ENCODE measurements at regions not wholly inside any gene's neighbourhood (a gene's known extent, or its start where the extent isn't known, plus 50 kb on each side); places are given as distances from the start of the nearest gene placed in this dataset.

DNA sequence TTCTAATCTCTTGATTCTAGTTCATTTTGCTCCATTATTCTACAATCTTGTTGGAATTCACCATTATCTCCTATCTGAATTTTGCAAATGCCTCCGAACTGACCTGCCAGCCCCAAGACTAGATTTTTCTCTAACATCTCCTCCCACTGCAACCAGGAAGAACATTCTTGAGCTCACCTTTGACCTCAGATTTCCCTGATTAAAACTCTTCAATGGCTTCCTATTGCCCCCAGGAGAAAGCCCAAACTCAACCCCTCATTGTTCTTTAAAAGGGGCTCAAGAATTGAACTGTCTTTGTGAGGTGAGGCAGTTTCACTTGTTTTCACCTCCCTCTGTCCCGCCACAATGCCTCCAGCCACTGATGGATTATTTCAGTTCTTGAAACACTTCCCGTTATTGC lies 784.6 kb upstream of the ZEB2 start:
- DNase-seq (ENCODE audit: low read depth in 1 of 2, low spot score in 1 of 2): no peak
- TF ChIP-seq SPI1 (IDR thresholded peaks at IDR 0.05; ENCODE audit: borderline replicate concordance, low read depth) (no peak), POLR2AphosphoS5 (IDR thresholded peaks at IDR 0.05; ENCODE audit: low read depth) (no peak), GABPA (IDR thresholded peaks at IDR 0.05; ENCODE audit: low read depth) (no peak)
- TF ChIP-seq, protein P1, sequence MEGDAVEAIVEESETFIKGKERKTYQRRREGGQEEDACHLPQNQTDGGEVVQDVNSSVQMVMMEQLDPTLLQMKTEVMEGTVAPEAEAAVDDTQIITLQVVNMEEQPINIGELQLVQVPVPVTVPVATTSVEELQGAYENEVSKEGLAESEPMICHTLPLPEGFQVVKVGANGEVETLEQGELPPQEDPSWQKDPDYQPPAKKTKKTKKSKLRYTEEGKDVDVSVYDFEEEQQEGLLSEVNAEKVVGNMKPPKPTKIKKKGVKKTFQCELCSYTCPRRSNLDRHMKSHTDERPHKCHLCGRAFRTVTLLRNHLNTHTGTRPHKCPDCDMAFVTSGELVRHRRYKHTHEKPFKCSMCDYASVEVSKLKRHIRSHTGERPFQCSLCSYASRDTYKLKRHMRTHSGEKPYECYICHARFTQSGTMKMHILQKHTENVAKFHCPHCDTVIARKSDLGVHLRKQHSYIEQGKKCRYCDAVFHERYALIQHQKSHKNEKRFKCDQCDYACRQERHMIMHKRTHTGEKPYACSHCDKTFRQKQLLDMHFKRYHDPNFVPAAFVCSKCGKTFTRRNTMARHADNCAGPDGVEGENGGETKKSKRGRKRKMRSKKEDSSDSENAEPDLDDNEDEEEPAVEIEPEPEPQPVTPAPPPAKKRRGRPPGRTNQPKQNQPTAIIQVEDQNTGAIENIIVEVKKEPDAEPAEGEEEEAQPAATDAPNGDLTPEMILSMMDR (IDR thresholded peaks at IDR 0.05; ENCODE audit: insufficient read depth, low read length): no peak
- TF ChIP-seq, protein P2, sequence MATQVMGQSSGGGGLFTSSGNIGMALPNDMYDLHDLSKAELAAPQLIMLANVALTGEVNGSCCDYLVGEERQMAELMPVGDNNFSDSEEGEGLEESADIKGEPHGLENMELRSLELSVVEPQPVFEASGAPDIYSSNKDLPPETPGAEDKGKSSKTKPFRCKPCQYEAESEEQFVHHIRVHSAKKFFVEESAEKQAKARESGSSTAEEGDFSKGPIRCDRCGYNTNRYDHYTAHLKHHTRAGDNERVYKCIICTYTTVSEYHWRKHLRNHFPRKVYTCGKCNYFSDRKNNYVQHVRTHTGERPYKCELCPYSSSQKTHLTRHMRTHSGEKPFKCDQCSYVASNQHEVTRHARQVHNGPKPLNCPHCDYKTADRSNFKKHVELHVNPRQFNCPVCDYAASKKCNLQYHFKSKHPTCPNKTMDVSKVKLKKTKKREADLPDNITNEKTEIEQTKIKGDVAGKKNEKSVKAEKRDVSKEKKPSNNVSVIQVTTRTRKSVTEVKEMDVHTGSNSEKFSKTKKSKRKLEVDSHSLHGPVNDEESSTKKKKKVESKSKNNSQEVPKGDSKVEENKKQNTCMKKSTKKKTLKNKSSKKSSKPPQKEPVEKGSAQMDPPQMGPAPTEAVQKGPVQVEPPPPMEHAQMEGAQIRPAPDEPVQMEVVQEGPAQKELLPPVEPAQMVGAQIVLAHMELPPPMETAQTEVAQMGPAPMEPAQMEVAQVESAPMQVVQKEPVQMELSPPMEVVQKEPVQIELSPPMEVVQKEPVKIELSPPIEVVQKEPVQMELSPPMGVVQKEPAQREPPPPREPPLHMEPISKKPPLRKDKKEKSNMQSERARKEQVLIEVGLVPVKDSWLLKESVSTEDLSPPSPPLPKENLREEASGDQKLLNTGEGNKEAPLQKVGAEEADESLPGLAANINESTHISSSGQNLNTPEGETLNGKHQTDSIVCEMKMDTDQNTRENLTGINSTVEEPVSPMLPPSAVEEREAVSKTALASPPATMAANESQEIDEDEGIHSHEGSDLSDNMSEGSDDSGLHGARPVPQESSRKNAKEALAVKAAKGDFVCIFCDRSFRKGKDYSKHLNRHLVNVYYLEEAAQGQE (IDR thresholded peaks at IDR 0.05; ENCODE audit: insufficient replicate concordance, low read depth): no peak
- H3K27me3 ChIP-seq (ENCODE audit: insufficient read depth, poor library complexity, severe bottlenecking): no peaks in the 10 kb centered on the region
- no peak overlapping the region for H3K27ac ChIP-seq (replicated peaks)
- H3K4me3 ChIP-seq (replicated peaks; ENCODE audit: insufficient read depth, low read length): no peak overlapping the region

DNA sequence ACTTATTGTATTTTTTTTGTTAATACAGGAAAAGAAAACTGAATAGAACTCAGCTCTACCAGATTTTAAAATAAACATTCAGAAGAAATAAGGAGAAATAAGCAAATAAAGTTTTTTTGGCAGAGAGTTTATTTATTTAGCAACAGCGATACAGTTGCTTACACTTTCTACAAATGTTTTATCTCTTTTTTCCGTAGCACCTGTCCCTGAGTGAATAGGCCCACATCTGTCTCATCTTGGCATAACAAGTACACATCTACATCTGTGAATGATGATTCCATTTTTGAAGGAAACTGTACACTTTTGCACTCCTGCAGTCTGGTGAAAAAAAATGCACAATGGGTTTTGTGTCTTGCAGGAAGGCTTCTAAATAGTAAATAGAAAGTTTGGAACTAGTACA lies 783.6 kb upstream of the ZEB2 start:
- DNase-seq (ENCODE audit: low read depth in 1 of 2, low spot score in 1 of 2): no peak
- no peak overlapping the region for H3K4me3 ChIP-seq (replicated peaks; ENCODE audit: insufficient read depth, low read length)
- TF ChIP-seq, protein P2 (IDR thresholded peaks at IDR 0.05; ENCODE audit: insufficient replicate concordance, low read depth): no peak
- TF ChIP-seq, protein P1 (IDR thresholded peaks at IDR 0.05; ENCODE audit: insufficient read depth, low read length): no peak
- TF ChIP-seq SPI1 (IDR thresholded peaks at IDR 0.05; ENCODE audit: borderline replicate concordance, low read depth) (no peak), POLR2AphosphoS5 (IDR thresholded peaks at IDR 0.05; ENCODE audit: low read depth) (no peak), GABPA (IDR thresholded peaks at IDR 0.05; ENCODE audit: low read depth) (no peak)
- no peak overlapping the region for H3K27ac ChIP-seq (replicated peaks)
- H3K27me3 ChIP-seq (ENCODE audit: insufficient read depth, poor library complexity, severe bottlenecking): no peaks in the 10 kb centered on the region

DNA sequence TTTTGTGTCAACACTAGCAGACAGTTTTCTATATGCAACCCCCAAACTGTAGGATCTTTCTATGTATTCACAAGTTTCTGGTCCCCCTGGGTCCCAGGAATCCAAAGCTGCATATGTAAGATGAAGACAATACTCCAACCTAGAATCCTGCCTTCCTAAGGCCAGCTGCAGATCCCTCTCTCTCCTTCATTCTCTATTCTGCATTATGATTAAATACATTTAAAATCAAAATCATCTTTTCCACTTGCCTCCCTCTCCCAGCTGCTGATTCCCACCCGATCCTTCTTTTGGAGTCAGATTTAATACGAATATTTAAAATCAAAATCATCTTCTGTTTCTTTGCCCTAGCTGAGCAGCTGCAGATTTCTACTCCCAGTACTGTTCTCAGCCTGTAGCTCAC lies 783.0 kb upstream of the ZEB2 start:
- no peak for TF ChIP-seq GABPA (IDR thresholded peaks at IDR 0.05; ENCODE audit: low read depth)
- TF ChIP-seq SPI1 (IDR thresholded peaks at IDR 0.05; ENCODE audit: borderline replicate concordance, low read depth): no peak
- TF ChIP-seq POLR2AphosphoS5 (IDR thresholded peaks at IDR 0.05; ENCODE audit: low read depth): no peak
- TF ChIP-seq, protein P2 (IDR thresholded peaks at IDR 0.05; ENCODE audit: insufficient replicate concordance, low read depth): no peak
- TF ChIP-seq, protein P1 (IDR thresholded peaks at IDR 0.05; ENCODE audit: insufficient read depth, low read length): no peak
- no peaks in the 10 kb centered on the region for H3K27me3 ChIP-seq (ENCODE audit: insufficient read depth, poor library complexity, severe bottlenecking)
- no peak overlapping the region for H3K4me3 ChIP-seq (replicated peaks; ENCODE audit: insufficient read depth, low read length)
- no peak for DNase-seq (ENCODE audit: low read depth in 1 of 2, low spot score in 1 of 2)
- no peak overlapping the region for H3K27ac ChIP-seq (replicated peaks)

Measured in HL-60 (cell line).